ENCODE measurements at regions not wholly inside any gene's neighbourhood (a gene's known extent, or its start where the extent isn't known, plus 50 kb on each side); places are given as distances from the start of the nearest gene placed in this dataset.

DNA sequence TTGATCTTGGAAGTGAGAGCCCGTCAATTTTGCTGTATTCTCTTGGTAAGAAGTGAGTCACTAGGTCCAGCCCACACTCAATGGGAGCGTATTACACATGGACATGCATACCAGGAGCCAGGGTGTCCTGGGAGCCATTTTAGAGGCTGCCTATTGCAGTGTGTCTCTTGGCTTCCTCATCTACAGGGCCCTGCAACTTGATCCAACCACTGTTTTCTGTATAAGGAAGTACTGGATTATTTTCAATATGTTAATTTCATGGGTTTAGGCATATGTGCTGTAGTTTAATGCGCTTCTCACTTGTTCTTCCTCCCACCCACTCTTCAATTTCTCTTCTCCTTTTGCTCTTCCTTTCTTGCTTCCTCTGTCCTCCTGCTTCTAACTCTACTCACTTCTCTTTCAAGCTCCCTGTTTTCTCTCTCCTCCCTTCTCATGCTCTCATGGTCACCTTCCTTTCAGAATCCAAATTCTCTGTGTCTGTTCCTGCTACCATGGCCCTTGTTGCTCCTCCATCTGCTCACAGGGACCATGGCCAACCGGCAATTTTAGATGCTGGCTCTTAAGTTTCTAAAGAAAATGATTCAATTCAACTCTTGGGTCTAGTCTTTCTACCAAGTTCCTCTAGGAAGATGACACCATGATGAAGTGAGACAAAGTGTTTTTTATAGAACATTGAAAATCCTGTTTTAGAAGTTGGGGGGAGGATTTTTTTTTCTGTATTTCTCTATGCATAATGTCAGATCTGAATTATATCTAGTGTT lies 152.0 kb upstream of the ZEB2 start:
- TF ChIP-seq ZFX (IDR thresholded peaks at IDR 0.05) (no peak), CTCF (IDR thresholded peaks at IDR 0.05 in 2 of 3, conservative IDR thresholded peaks at IDR 0.05 in 1 of 3; ENCODE audit: borderline replicate concordance in 1 of 3, insufficient read depth in 1 of 3, low read depth in 2 of 3, low read length in 2 of 3) (no peak), ELF1 (IDR thresholded peaks at IDR 0.05; ENCODE audit: borderline replicate concordance, low read depth) (no peak), CEBPB (IDR thresholded peaks at IDR 0.05; ENCODE audit: low read depth) (no peak), POLR2A (IDR thresholded peaks at IDR 0.05; ENCODE audit: borderline replicate concordance, extremely low read depth, insufficient read depth, insufficient read length) (no peak), CBX3 (IDR thresholded peaks at IDR 0.05; ENCODE audit: low read depth) (no peak), ZNF274 (IDR thresholded peaks at IDR 0.05; ENCODE audit: low read depth, low read length) (no peak), POLR2AphosphoS5 (IDR thresholded peaks at IDR 0.05; ENCODE audit: low read depth, low read length) (no peak), EZH2phosphoT487 (IDR thresholded peaks at IDR 0.05; ENCODE audit: borderline replicate concordance) (no peak), YY1 (IDR thresholded peaks at IDR 0.05; ENCODE audit: extremely low read depth, insufficient replicate concordance, low read depth, low read length) (no peak)
